GM21786 (cell line): ENCODE measurements at regions not wholly inside any gene's neighbourhood (a gene's known extent, or its start where the extent isn't known, plus 50 kb on each side); places are given as distances from the start of the nearest gene placed in this dataset.

ENCODE experiments used
- ATAC-seq: cut with Tn5 transposase; IDR thresholded peaks from one replicate; pipeline ENCODE4 v1.9.1; 2021; ENCODE audit not compliant: unreplicated experiment

GRCh38 chr6:163946437-163946836 lies 531.9 kb downstream of the QKI start:
- no peak for ATAC-seq

GRCh38 chr6:163945808-163946207 lies 531.3 kb downstream of the QKI start:
- no peak for ATAC-seq

- ATAC-seq = no peak
These were observed 530.4 kb downstream of the QKI start for GRCh38 chr6:163944897-163945296.

- no peak for ATAC-seq
These were observed 529.3 kb downstream of the QKI start for GRCh38 chr6:163943607-163944385.

- ATAC-seq = no peak
These were observed 528.3 kb downstream of the QKI start for GRCh38 chr6:163942790-163943189.

- no peak for ATAC-seq
These were observed 527.1 kb downstream of the QKI start for GRCh38 chr6:163941624-163941976.

- no peak for ATAC-seq
These were observed 526.4 kb downstream of the QKI start for GRCh38 chr6:163940705-163941623.

GRCh38 chr6:163937071-163937470 lies 522.6 kb downstream of the QKI start:
- ATAC-seq = no peak

- no peak for ATAC-seq
These were observed 520.7 kb downstream of the QKI start for GRCh38 chr6:163935158-163935762.

- ATAC-seq = no peak
These were observed 515.5 kb downstream of the QKI start for GRCh38 chr6:163930012-163930411.

GRCh38 chr6:163929538-163929937 lies 515.0 kb downstream of the QKI start:
- no peak for ATAC-seq

- no peak for ATAC-seq
These were observed 512.1 kb downstream of the QKI start for GRCh38 chr6:163926642-163927041.

GRCh38 chr6:163925839-163926238 lies 511.3 kb downstream of the QKI start:
- no peak for ATAC-seq

GRCh38 chr6:163923658-163924411 lies 509.3 kb downstream of the QKI start:
- ATAC-seq = no peak

GRCh38 chr6:163922562-163922961 lies 508.0 kb downstream of the QKI start:
- ATAC-seq = no peak

- ATAC-seq = no peak
These were observed 505.1 kb downstream of the QKI start for GRCh38 chr6:163919652-163920051.

GRCh38 chr6:163916315-163917081 lies 502.0 kb downstream of the QKI start:
- ATAC-seq = no peak

- no peak for ATAC-seq
These were observed 500.6 kb downstream of the QKI start for GRCh38 chr6:163915131-163915530.

GRCh38 chr6:163913045-163913444 lies 498.5 kb downstream of the QKI start:
- ATAC-seq = no peak

- ATAC-seq = no peak
These were observed 491.6 kb downstream of the QKI start for GRCh38 chr6:163906006-163906710.
